ENCODE measurements at regions not wholly inside any gene's neighbourhood (a gene's known extent, or its start where the extent isn't known, plus 50 kb on each side); places are given as distances from the start of the nearest gene placed in this dataset.
"Not testable (repeated sequence)": the region's sequence is repeated elsewhere in the genome, so short reads cannot be mapped to it uniquely, and the experiment has no call there.

GRCh38 chr15:81710328-81710727, 335.5 kb downstream of the MEX3B start:
- FAIRE-seq (no peak), DNase-seq (ENCODE audit: insufficient read length, low spot score) (no peak)
- TF ChIP-seq POU2F2 (IDR thresholded peaks at IDR 0.05; ENCODE audit: low read depth, low read length) = no peak
- TF ChIP-seq POLR2A (IDR thresholded peaks at IDR 0.05; ENCODE audit: low read depth, low read length) = no peak
- TF ChIP-seq POLR2AphosphoS5 (IDR thresholded peaks at IDR 0.05; ENCODE audit: low read depth, low read length) = no peak
- no peak for TF ChIP-seq SPI1 (IDR thresholded peaks at IDR 0.05; ENCODE audit: low read depth, low read length)
- no peak for TF ChIP-seq TAF1 (IDR thresholded peaks at IDR 0.05; ENCODE audit: low read depth, low read length)
- no peak for TF ChIP-seq PAX5 (IDR thresholded peaks at IDR 0.05; ENCODE audit: insufficient read depth, low read length, severe bottlenecking)

DNA sequence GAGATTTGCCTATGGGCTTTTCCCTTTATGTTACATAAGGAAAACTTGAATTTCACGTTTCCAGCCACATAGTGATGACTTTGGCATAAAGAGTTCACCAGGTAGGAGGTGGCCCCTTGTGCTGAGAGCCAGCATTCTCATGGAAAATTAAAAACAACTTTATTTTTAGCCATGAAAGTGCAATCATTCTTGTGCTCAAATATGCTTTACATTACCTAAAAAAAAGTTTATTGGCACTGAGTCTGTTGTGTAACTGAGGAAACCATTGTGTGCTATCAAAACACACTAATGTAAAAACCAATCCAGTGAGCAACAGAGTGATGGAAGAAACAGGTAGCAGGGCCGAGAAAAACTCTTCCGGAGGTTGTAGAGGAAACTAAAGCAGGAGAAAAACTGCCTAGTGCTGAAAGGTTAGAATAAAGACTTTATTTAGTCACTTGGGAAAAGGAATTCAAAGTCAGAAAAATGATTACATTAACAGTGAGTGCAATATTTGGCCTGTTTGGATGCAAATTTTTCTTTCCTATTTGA, 332.9 kb upstream of the TMC3 start:
- not testable (repeated sequence) for DNase-seq (ENCODE audit: insufficient read length, low spot score); FAIRE-seq

- FAIRE-seq; DNase-seq (ENCODE audit: insufficient read length, low spot score): not testable (repeated sequence)
Observed at GRCh38 chr15:81705727-81706126, 331.7 kb upstream of the TMC3 start.

GRCh38 chr15:81686021-81686420, 312.0 kb upstream of the TMC3 start:
- FAIRE-seq = no peak
- no peak for TF ChIP-seq TAF1 (IDR thresholded peaks at IDR 0.05; ENCODE audit: low read depth, low read length)
- no peak for TF ChIP-seq PAX5 (IDR thresholded peaks at IDR 0.05; ENCODE audit: insufficient read depth, low read length, severe bottlenecking)
- no peak for TF ChIP-seq SPI1 (IDR thresholded peaks at IDR 0.05; ENCODE audit: low read depth, low read length)
- TF ChIP-seq POLR2AphosphoS5 (IDR thresholded peaks at IDR 0.05; ENCODE audit: low read depth, low read length) = no peak
- TF ChIP-seq POU2F2 (IDR thresholded peaks at IDR 0.05; ENCODE audit: low read depth, low read length) = no peak
- TF ChIP-seq POLR2A (IDR thresholded peaks at IDR 0.05; ENCODE audit: low read depth, low read length) = no peak
- DNase-seq (ENCODE audit: insufficient read length, low spot score) = no peak

- TF ChIP-seq SPI1 (IDR thresholded peaks at IDR 0.05; ENCODE audit: low read depth, low read length) (no peak), POU2F2 (IDR thresholded peaks at IDR 0.05; ENCODE audit: low read depth, low read length) (no peak), POLR2AphosphoS5 (IDR thresholded peaks at IDR 0.05; ENCODE audit: low read depth, low read length) (no peak), PAX5 (IDR thresholded peaks at IDR 0.05; ENCODE audit: insufficient read depth, low read length, severe bottlenecking) (no peak), TAF1 (IDR thresholded peaks at IDR 0.05; ENCODE audit: low read depth, low read length) (no peak), POLR2A (IDR thresholded peaks at IDR 0.05; ENCODE audit: low read depth, low read length) (no peak)
- FAIRE-seq = no peak
- no peak for DNase-seq (ENCODE audit: insufficient read length, low spot score)
Observed at GRCh38 chr15:81685237-81685636, 311.2 kb upstream of the TMC3 start.

GRCh38 chr15:81680829-81681228, 306.8 kb upstream of the TMC3 start:
- TF ChIP-seq POLR2AphosphoS5 (IDR thresholded peaks at IDR 0.05; ENCODE audit: low read depth, low read length) (no peak), SPI1 (IDR thresholded peaks at IDR 0.05; ENCODE audit: low read depth, low read length) (no peak), PAX5 (IDR thresholded peaks at IDR 0.05; ENCODE audit: insufficient read depth, low read length, severe bottlenecking) (no peak), TAF1 (IDR thresholded peaks at IDR 0.05; ENCODE audit: low read depth, low read length) (no peak), POLR2A (IDR thresholded peaks at IDR 0.05; ENCODE audit: low read depth, low read length) (no peak), POU2F2 (IDR thresholded peaks at IDR 0.05; ENCODE audit: low read depth, low read length) (no peak)
- DNase-seq (ENCODE audit: insufficient read length, low spot score) (no peak), FAIRE-seq (no peak)

DNA sequence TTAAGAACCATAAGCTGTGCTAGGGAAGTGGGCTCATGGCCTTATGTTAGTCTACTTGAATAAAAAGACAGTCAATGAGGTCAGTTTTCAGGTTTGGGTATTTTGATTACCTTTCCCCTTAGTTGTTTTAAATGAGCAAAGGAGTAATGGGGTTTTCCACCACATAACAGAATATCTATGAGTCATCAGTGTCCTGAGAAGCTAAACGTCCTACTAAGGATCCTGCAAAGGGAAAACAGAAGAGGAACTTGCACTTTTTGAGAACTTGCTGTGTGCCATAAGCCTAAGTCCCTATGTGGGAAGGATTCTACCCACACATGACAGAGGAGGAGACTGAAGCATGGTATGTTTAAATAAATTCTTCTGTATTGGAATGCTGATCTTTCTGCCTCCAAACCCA, 292.8 kb upstream of the TMC3 start:
- DNase-seq (ENCODE audit: insufficient read length, low spot score) = no peak
- no peak for FAIRE-seq
- TF ChIP-seq POU2F2 (IDR thresholded peaks at IDR 0.05; ENCODE audit: low read depth, low read length) (no peak), PAX5 (IDR thresholded peaks at IDR 0.05; ENCODE audit: insufficient read depth, low read length, severe bottlenecking) (no peak), SPI1 (IDR thresholded peaks at IDR 0.05; ENCODE audit: low read depth, low read length) (no peak), POLR2A (IDR thresholded peaks at IDR 0.05; ENCODE audit: low read depth, low read length) (no peak), TAF1 (IDR thresholded peaks at IDR 0.05; ENCODE audit: low read depth, low read length) (no peak), POLR2AphosphoS5 (IDR thresholded peaks at IDR 0.05; ENCODE audit: low read depth, low read length) (no peak)

DNA sequence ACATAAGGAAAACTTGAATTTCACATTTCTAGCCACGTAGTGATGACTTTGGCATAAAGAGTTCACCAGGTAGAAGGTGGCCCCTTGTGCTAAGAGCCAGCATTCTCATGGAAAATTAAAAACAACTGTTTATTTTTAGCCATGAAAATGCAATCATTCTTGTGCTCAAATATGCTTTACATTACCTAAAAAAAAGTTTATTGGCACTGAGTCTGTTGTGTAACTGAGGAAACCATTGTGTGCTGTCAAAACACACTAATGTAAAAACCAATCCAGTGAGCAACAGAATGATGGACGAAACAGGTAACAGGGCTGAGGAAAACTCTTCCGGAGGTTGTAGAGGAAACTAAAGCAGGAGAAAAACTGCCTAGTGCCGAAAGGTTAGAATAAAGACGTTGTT, 287.0 kb upstream of the TMC3 start:
- DNase-seq (ENCODE audit: insufficient read length, low spot score) (no peak), FAIRE-seq (no peak)
- TF ChIP-seq POLR2AphosphoS5 (IDR thresholded peaks at IDR 0.05; ENCODE audit: low read depth, low read length) (no peak), TAF1 (IDR thresholded peaks at IDR 0.05; ENCODE audit: low read depth, low read length) (no peak), SPI1 (IDR thresholded peaks at IDR 0.05; ENCODE audit: low read depth, low read length) (no peak), POU2F2 (IDR thresholded peaks at IDR 0.05; ENCODE audit: low read depth, low read length) (no peak), POLR2A (IDR thresholded peaks at IDR 0.05; ENCODE audit: low read depth, low read length) (no peak), PAX5 (IDR thresholded peaks at IDR 0.05; ENCODE audit: insufficient read depth, low read length, severe bottlenecking) (no peak)

GRCh38 chr15:81653259-81653658, 279.2 kb upstream of the TMC3 start:
- TF ChIP-seq PAX5 (IDR thresholded peaks at IDR 0.05; ENCODE audit: insufficient read depth, low read length, severe bottlenecking) = no peak
- no peak for TF ChIP-seq POLR2AphosphoS5 (IDR thresholded peaks at IDR 0.05; ENCODE audit: low read depth, low read length)
- FAIRE-seq (no peak), DNase-seq (ENCODE audit: insufficient read length, low spot score) (no peak)

GRCh38 chr15:81645470-81645869, 271.5 kb upstream of the TMC3 start:
- no peak for TF ChIP-seq PAX5 (IDR thresholded peaks at IDR 0.05; ENCODE audit: insufficient read depth, low read length, severe bottlenecking)
- TF ChIP-seq SPI1 (IDR thresholded peaks at IDR 0.05; ENCODE audit: low read depth, low read length) = no peak
- TF ChIP-seq POU2F2 (IDR thresholded peaks at IDR 0.05; ENCODE audit: low read depth, low read length) = no peak
- TF ChIP-seq POLR2AphosphoS5 (IDR thresholded peaks at IDR 0.05; ENCODE audit: low read depth, low read length) = no peak
- no peak for TF ChIP-seq TAF1 (IDR thresholded peaks at IDR 0.05; ENCODE audit: low read depth, low read length)
- no peak for TF ChIP-seq POLR2A (IDR thresholded peaks at IDR 0.05; ENCODE audit: low read depth, low read length)
- FAIRE-seq = no peak
- no peak for DNase-seq (ENCODE audit: insufficient read length, low spot score)

- no peak for DNase-seq (ENCODE audit: insufficient read length, low spot score)
- TF ChIP-seq SPI1 (IDR thresholded peaks at IDR 0.05; ENCODE audit: low read depth, low read length) (no peak), TAF1 (IDR thresholded peaks at IDR 0.05; ENCODE audit: low read depth, low read length) (no peak), PAX5 (IDR thresholded peaks at IDR 0.05; ENCODE audit: insufficient read depth, low read length, severe bottlenecking) (no peak), POLR2A (IDR thresholded peaks at IDR 0.05; ENCODE audit: low read depth, low read length) (no peak), POLR2AphosphoS5 (IDR thresholded peaks at IDR 0.05; ENCODE audit: low read depth, low read length) (no peak)
- FAIRE-seq = no peak
Observed at GRCh38 chr15:81643771-81644170, 269.8 kb upstream of the TMC3 start.

All from GM12891 (cell line).